ENCODE measurements at regions not wholly inside any gene's neighbourhood (a gene's known extent, or its start where the extent isn't known, plus 50 kb on each side); places are given as distances from the start of the nearest gene placed in this dataset.

DNA sequence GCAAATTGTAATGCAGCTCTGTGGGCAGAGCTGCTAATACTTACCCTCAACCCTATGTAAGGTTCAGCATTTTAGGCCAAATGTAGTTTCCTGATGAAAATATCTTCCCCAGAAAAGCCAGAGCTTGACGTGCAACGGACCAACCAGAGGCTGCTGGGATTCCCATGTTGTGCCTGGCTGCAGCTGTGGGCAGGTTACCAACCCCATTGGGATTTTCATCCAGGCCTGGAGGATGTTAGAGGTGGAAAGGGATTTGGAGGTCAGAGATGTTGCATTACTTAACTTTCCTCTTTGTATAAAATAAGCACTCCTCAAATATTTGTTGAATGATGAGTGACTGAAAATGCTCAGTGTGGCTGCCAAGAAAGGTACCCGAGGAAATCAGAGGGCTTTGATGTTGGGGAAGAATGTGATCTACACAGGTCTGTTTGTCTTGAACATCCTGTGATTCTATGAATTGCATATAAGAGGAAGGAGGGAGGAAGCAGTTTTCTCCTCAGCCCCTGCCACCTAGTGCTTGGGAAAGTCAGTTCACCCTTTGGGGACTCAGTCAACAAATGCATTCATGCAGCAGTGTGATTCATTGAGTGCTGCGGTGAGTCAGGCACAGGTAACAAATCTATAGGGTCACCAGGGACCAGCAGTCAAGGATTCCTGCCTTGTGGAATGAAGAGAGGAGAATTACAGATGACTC is 487.2 kb downstream of the RPS24 start:
- TF ChIP-seq CTCF (IDR thresholded peaks at IDR 0.05), result peak in 2 of 6 experiments; percentile 31 to 33
- no peak for TF ChIP-seq POLR2AphosphoS5 (IDR thresholded peaks at IDR 0.05)
